Stimulated activated CD8-positive, alpha-beta memory T cell treated with anti-CD3 and anti-CD28 coated beads, Interleukin-12 subunit alpha, Interleukin-12 subunit beta, amount 100 ng/mL, for 1 hour (primary cell): ENCODE measurements at regions not wholly inside any gene's neighbourhood (a gene's known extent, or its start where the extent isn't known, plus 50 kb on each side); places are given as distances from the start of the nearest gene placed in this dataset.
"Not testable (repeated sequence)": the region's sequence is repeated elsewhere in the genome, so short reads cannot be mapped to it uniquely, and the experiment has no call there.

Experiments used
- DNase-seq: peaks from one replicate; pipeline ENCODE4 v3.0.0-alpha.2; 2020; ENCODE audit warnings: low read depth

GRCh38 chr3:193803288-193803687, 210.3 kb downstream of the OPA1 start:
- DNase-seq, result no peak

GRCh38 chr3:193805448-193805847, 212.4 kb downstream of the OPA1 start:
- DNase-seq, result no peak

- DNase-seq, result no peak
Measured at GRCh38 chr3:193808317-193808716, 215.3 kb downstream of the OPA1 start.

- no peak for DNase-seq
Measured at GRCh38 chr3:193809106-193809505, 216.1 kb downstream of the OPA1 start.

GRCh38 chr3:193812078-193812725, 219.2 kb downstream of the OPA1 start:
- DNase-seq, result no peak

DNA sequence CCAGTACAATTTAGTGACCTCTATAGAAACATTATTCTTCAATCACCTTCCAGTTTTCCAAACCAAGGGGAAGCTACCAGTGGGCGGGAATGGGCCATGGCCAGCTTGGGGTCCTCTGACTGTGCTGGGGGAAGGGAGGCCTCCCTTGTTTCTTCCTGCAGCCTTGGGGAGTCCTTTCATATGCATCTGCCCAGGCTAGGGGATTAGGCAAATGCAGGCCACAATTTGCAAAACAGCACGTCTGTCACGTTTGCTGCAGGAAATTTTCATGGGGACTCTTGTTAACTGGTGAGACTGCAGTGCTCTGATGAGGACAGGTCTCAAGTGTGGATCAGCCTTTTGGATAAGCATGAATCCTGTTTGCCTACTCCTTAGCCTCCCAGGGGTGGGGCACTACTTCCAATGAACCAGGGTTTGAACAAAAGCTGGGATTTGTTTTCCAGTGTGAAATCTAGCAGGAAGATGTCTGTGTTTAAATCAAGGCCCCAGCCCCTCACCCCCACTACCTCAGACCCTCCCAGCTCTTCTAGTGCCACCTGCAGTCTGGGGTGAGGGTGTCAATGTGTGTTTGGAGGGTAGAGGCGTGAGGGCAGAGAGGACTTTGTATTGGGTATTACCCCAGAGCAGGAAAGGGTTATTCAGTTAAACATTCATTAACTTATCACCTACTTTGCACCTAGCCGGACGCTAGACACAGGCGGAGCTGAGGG, 219.9 kb downstream of the OPA1 start:
- no peak for DNase-seq

- DNase-seq, result no peak
Measured at GRCh38 chr3:193813501-193813830, 220.5 kb downstream of the OPA1 start.

GRCh38 chr3:193814166-193814892, 221.3 kb downstream of the OPA1 start:
- no peak for DNase-seq

- DNase-seq, result no peak
Measured at GRCh38 chr3:193815246-193816027, 222.4 kb downstream of the OPA1 start.

- DNase-seq, result no peak
Measured at GRCh38 chr3:193816028-193816395, 223.0 kb downstream of the OPA1 start.

- no peak for DNase-seq
Measured at GRCh38 chr3:193816656-193817311, 223.8 kb downstream of the OPA1 start.

- no peak for DNase-seq
Measured at GRCh38 chr3:193819117-193820010, 226.4 kb downstream of the OPA1 start.

GRCh38 chr3:193821151-193821668, 228.2 kb downstream of the OPA1 start:
- no peak for DNase-seq

GRCh38 chr3:193822492-193823212, 229.6 kb downstream of the OPA1 start:
- DNase-seq, result no peak

DNA sequence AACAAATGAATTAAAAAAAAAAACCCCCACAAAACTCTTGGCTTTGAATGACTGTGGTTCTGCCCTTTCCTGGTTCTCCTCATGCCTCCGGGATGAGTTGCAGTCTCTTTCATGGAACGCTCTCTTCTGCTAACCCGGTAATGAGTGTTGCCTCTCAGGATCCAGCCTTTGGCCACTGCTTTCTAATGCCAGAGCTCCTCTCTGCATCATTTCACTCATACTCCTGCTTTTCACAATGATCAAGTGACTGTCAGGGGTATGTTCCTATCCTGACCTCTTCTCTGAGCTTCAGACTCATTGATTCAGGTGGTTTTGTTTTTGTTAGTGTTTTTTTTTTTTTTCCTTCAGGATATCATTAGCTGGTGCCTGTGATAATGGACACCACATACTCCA, 230.2 kb downstream of the OPA1 start:
- not testable (repeated sequence) for DNase-seq

DNA sequence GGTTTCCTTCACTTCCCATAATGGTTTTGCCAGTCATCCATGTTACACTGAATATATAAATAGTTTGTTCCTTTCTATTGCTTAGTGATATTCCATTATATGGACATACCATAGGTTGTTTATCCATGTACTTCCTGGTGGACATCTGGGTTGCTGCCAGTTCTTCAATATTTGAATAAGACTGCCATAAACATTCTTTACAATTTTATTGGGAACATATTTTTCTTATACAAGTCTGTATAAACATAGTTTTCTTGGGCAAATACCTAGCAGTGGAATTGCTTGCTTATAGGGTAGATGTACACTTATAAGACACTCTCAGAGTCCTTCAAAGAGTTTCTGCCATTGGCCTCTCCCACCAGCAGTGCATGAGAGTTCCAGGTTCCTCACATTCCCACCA, 231.4 kb downstream of the OPA1 start:
- DNase-seq, result no peak

DNA sequence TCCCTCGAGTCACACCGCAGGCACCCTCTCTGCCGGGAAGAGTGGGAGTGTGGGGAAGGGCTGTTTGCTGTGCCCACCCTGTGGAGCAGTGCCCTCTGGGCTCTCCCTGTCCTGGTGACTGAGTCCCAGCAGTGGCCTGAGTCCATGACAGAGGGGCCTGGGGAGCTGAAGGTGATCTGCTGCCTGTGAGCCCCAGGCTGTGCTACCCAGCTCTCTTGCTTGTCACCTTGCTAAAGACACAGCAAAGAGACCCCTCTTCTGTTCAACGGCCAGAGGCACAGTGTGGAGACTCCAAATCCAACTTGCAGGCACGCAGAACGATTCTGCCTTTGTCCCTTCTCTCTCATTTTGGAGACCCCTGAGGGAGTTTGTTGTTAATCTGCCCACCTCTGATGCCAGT, 232.6 kb downstream of the OPA1 start:
- no peak for DNase-seq

- no peak for DNase-seq
Measured at GRCh38 chr3:193826159-193826795, 233.3 kb downstream of the OPA1 start.

- DNase-seq, result no peak
Measured at GRCh38 chr3:193827040-193827669, 234.1 kb downstream of the OPA1 start.
